HUES48 (cell line): ENCODE measurements at regions not wholly inside any gene's neighbourhood (a gene's known extent, or its start where the extent isn't known, plus 50 kb on each side); places are given as distances from the start of the nearest gene placed in this dataset.

Experiments
- H3K27ac ChIP-seq: one replicate; pipeline ENCODE4 v1.7.0; 2013; ENCODE audit warnings: low read depth, low read length, inconsistent platforms
- H3K27me3 ChIP-seq: 2 replicates; pipeline ENCODE4 v1.6.1; 2013; ENCODE audit warnings: mild to moderate bottlenecking, low read length; ENCODE audit not compliant: control insufficient read depth, insufficient read depth
- H3K36me3 ChIP-seq: 2 replicates; pipeline ENCODE4 v1.6.1; 2013; ENCODE audit warnings: low read length; ENCODE audit not compliant: control insufficient read depth, insufficient read depth
- H3K4me1 ChIP-seq: 2 replicates; pipeline ENCODE4 v1.6.1; 2013; ENCODE audit warnings: mild to moderate bottlenecking, low read length; ENCODE audit not compliant: control insufficient read depth, insufficient read depth
- H3K4me3 ChIP-seq: 2 replicates; pipeline ENCODE4 v1.5.1; 2013; ENCODE audit warnings: mild to moderate bottlenecking, low read depth, low read length
- H3K9ac ChIP-seq: 2 replicates; pipeline ENCODE4 v1.6.1; 2013; ENCODE audit warnings: mild to moderate bottlenecking, low read depth, low read length, moderate library complexity
- H3K9me3 ChIP-seq: 2 replicates; pipeline ENCODE4 v1.6.1; 2013; ENCODE audit warnings: low read length; ENCODE audit not compliant: control insufficient read depth, insufficient read depth

GRCh38 chr6:9361749-9362148, 926.4 kb upstream of the SLC35B3 start:
- H3K36me3 ChIP-seq, result no peaks in the 10 kb centered on the region
- no peak overlapping the region for H3K27ac ChIP-seq
- no peak overlapping the region for H3K9ac ChIP-seq
- H3K4me1 ChIP-seq, result no peaks in the 10 kb centered on the region
- peaks cover 7% of the 10 kb centered on the region for H3K9me3 ChIP-seq
- no peak overlapping the region for H3K4me3 ChIP-seq
- H3K27me3 ChIP-seq, result no peaks in the 10 kb centered on the region

- H3K4me3 ChIP-seq, result no peak overlapping the region
- no peak overlapping the region for H3K9ac ChIP-seq
- H3K27me3 ChIP-seq, result no peaks in the 10 kb centered on the region
Observed at GRCh38 chr6:9360881-9361280, 925.5 kb upstream of the SLC35B3 start.

GRCh38 chr6:9347608-9348007, 912.3 kb upstream of the SLC35B3 start:
- Histone ChIP-seq H3K4me3 (no peak overlapping the region), H3K36me3 (no peaks in the 10 kb centered on the region), H3K9ac (no peak overlapping the region), H3K4me1 (peaks cover 9% of the 10 kb centered on the region), H3K9me3 (no peaks in the 10 kb centered on the region), H3K27me3 (no peaks in the 10 kb centered on the region), H3K27ac (no peak overlapping the region)

More at GRCh38 chr6:9360881-9361280, 925.5 kb upstream of the SLC35B3 start:
- Histone ChIP-seq H3K27ac (no peak overlapping the region), H3K36me3 (no peaks in the 10 kb centered on the region), H3K9me3 (peaks cover 7% of the 10 kb centered on the region), H3K4me1 (no peaks in the 10 kb centered on the region)

- no peaks in the 10 kb centered on the region for H3K27me3 ChIP-seq
- peaks cover 9% of the 10 kb centered on the region for H3K4me1 ChIP-seq
- no peaks in the 10 kb centered on the region for H3K36me3 ChIP-seq
- no peak overlapping the region for H3K9ac ChIP-seq
- H3K9me3 ChIP-seq, result no peaks in the 10 kb centered on the region
- H3K27ac ChIP-seq, result no peak overlapping the region
- no peak overlapping the region for H3K4me3 ChIP-seq
Observed at GRCh38 chr6:9346923-9347322, 911.6 kb upstream of the SLC35B3 start.

- H3K9me3 ChIP-seq, result no peaks in the 10 kb centered on the region
- H3K27ac ChIP-seq, result no peak overlapping the region
- no peaks in the 10 kb centered on the region for H3K4me1 ChIP-seq
- H3K36me3 ChIP-seq, result no peaks in the 10 kb centered on the region
- H3K9ac ChIP-seq, result no peak overlapping the region
- H3K27me3 ChIP-seq, result no peaks in the 10 kb centered on the region
- no peak overlapping the region for H3K4me3 ChIP-seq
Observed at GRCh38 chr6:9335431-9335830, 900.1 kb upstream of the SLC35B3 start.

- H3K4me1 ChIP-seq, result no peaks in the 10 kb centered on the region
- H3K4me3 ChIP-seq, result no peak overlapping the region
- no peaks in the 10 kb centered on the region for H3K36me3 ChIP-seq
- H3K9ac ChIP-seq, result no peak overlapping the region
- no peaks in the 10 kb centered on the region for H3K9me3 ChIP-seq
- H3K27ac ChIP-seq, result no peak overlapping the region
- no peaks in the 10 kb centered on the region for H3K27me3 ChIP-seq
Observed at GRCh38 chr6:9334979-9335378, 899.6 kb upstream of the SLC35B3 start.

- Histone ChIP-seq H3K9me3 (no peaks in the 10 kb centered on the region), H3K9ac (no peak overlapping the region), H3K27ac (no peak overlapping the region), H3K4me3 (no peak overlapping the region), H3K4me1 (no peaks in the 10 kb centered on the region), H3K27me3 (no peaks in the 10 kb centered on the region), H3K36me3 (no peaks in the 10 kb centered on the region)
Observed at GRCh38 chr6:9332241-9332780, 897.0 kb upstream of the SLC35B3 start.

GRCh38 chr6:9316831-9317230, 881.5 kb upstream of the SLC35B3 start:
- Histone ChIP-seq H3K36me3 (no peaks in the 10 kb centered on the region), H3K27me3 (no peaks in the 10 kb centered on the region), H3K9ac (no peak overlapping the region), H3K4me1 (peaks cover 20% of the 10 kb centered on the region; the same call in 1 of the 2 replicates), H3K4me3 (no peak overlapping the region), H3K9me3 (no peaks in the 10 kb centered on the region), H3K27ac (no peak overlapping the region)

GRCh38 chr6:9315966-9316650, 880.8 kb upstream of the SLC35B3 start:
- no peak overlapping the region for H3K4me3 ChIP-seq
- no peaks in the 10 kb centered on the region for H3K27me3 ChIP-seq
- H3K4me1 ChIP-seq, result peaks cover 14% of the 10 kb centered on the region; the same call in 1 of the 2 replicates
- H3K36me3 ChIP-seq, result no peaks in the 10 kb centered on the region
- no peak overlapping the region for H3K9ac ChIP-seq
- no peak overlapping the region for H3K27ac ChIP-seq
- no peaks in the 10 kb centered on the region for H3K9me3 ChIP-seq

GRCh38 chr6:9308284-9308683, 872.9 kb upstream of the SLC35B3 start:
- Histone ChIP-seq H3K36me3 (no peaks in the 10 kb centered on the region), H3K4me1 (peaks cover 10% of the 10 kb centered on the region; the same call in 1 of the 2 replicates), H3K27me3 (no peaks in the 10 kb centered on the region), H3K4me3 (no peak overlapping the region), H3K9me3 (no peaks in the 10 kb centered on the region), H3K9ac (no peak overlapping the region), H3K27ac (no peak overlapping the region)

- no peak overlapping the region for H3K9ac ChIP-seq
- H3K4me3 ChIP-seq, result no peak overlapping the region
- H3K9me3 ChIP-seq, result no peaks in the 10 kb centered on the region
- H3K36me3 ChIP-seq, result no peaks in the 10 kb centered on the region
- H3K27me3 ChIP-seq, result no peaks in the 10 kb centered on the region
- no peak overlapping the region for H3K27ac ChIP-seq
- H3K4me1 ChIP-seq, result peaks cover 10% of the 10 kb centered on the region; the same call in 1 of the 2 replicates
Observed at GRCh38 chr6:9307786-9308185, 872.4 kb upstream of the SLC35B3 start.
